ENCODE measurements at regions not wholly inside any gene's neighbourhood (a gene's known extent, or its start where the extent isn't known, plus 50 kb on each side); places are given as distances from the start of the nearest gene placed in this dataset.
"Not testable (repeated sequence)": the region's sequence is repeated elsewhere in the genome, so short reads cannot be mapped to it uniquely, and the experiment has no call there.

GRCh38 chr3:8324747-8325146, 176.9 kb upstream of the LMCD1 start:
- no peak overlapping the region for H3K4me3 ChIP-seq (ENCODE audit: low read depth, low read length)
- H3K27me3 ChIP-seq (ENCODE audit: control insufficient read depth, insufficient read depth, low read length): peaks cover 4% of the 10 kb centered on the region
- FAIRE-seq (no peak), DNase-seq (ENCODE audit: low read depth) (peak; percentile 49)
- no peaks in the 10 kb centered on the region for H3K36me3 ChIP-seq (ENCODE audit: control insufficient read depth, insufficient read depth, low read length)
- peak; percentile 71 for TF ChIP-seq CTCF (IDR thresholded peaks at IDR 0.05; ENCODE audit: insufficient read depth, low read length, severe bottlenecking)

GRCh38 chr3:8325306-8325705, 176.3 kb upstream of the LMCD1 start:
- FAIRE-seq (no peak), DNase-seq (ENCODE audit: low read depth) (no peak)
- Histone ChIP-seq H3K4me3 (ENCODE audit: low read depth, low read length) (no peak overlapping the region), H3K36me3 (ENCODE audit: control insufficient read depth, insufficient read depth, low read length) (no peaks in the 10 kb centered on the region), H3K27me3 (ENCODE audit: control insufficient read depth, insufficient read depth, low read length) (peaks cover 4% of the 10 kb centered on the region)
- TF ChIP-seq CTCF (IDR thresholded peaks at IDR 0.05; ENCODE audit: insufficient read depth, low read length, severe bottlenecking): no peak

DNA sequence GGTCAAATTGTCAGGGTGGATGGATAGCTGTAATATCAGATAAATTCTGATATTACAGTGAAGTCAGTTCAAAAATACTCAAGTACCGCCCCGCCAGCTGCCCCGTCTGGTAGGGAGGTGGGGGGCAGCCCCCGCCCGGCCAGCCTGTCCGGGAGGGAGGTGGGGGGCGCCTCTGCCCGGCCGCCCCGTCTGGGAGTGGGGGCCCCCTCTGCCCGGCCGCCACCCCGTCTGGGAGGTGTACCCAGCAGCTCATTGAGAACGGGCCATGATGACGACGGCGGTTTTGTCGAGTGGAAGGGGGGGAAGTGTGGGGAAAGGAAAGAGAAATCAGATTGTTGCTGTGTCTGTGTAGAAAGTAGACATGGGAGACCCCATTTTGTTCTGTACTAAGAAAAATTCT, 175.8 kb upstream of the LMCD1 start:
- DNase-seq (ENCODE audit: low read depth); H3K27me3 ChIP-seq (ENCODE audit: control insufficient read depth, insufficient read depth, low read length); FAIRE-seq; H3K36me3 ChIP-seq (ENCODE audit: control insufficient read depth, insufficient read depth, low read length); H3K4me3 ChIP-seq (ENCODE audit: low read depth, low read length): not testable (repeated sequence)

DNA sequence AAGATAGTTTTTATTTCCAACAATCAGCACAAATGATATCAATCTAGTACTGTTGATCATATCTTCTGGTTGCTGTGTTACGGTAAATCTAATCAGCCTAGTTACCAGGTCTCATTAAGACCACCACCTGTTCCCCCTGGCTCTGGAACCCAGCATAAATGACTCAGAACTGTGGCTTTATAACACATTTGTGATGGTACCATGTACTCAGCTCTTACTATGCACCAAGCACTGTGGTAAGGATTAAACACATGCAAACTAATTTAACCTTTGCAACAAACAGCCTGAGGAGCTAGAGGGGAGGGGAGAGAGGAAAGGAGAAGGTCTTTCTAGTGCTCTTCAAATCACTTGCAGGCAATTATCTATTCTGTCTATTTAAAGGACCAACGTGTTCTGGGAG, 173.9 kb upstream of the LMCD1 start:
- FAIRE-seq: no peak

GRCh38 chr3:8328967-8329366, 172.7 kb upstream of the LMCD1 start:
- no peak for TF ChIP-seq CTCF (IDR thresholded peaks at IDR 0.05; ENCODE audit: insufficient read depth, low read length, severe bottlenecking)
- Histone ChIP-seq H3K36me3 (ENCODE audit: control insufficient read depth, insufficient read depth, low read length) (no peaks in the 10 kb centered on the region), H3K27me3 (ENCODE audit: control insufficient read depth, insufficient read depth, low read length) (peaks cover 3% of the 10 kb centered on the region), H3K4me3 (ENCODE audit: low read depth, low read length) (no peak overlapping the region)
- DNase-seq (ENCODE audit: low read depth) (no peak), FAIRE-seq (no peak)

More for the DNA sequence above, 173.9 kb upstream of the LMCD1 start:
- peaks cover 4% of the 10 kb centered on the region for H3K27me3 ChIP-seq (ENCODE audit: control insufficient read depth, insufficient read depth, low read length)
- H3K4me3 ChIP-seq (ENCODE audit: low read depth, low read length): no peak overlapping the region
- no peak for DNase-seq (ENCODE audit: low read depth)
- H3K36me3 ChIP-seq (ENCODE audit: control insufficient read depth, insufficient read depth, low read length): no peaks in the 10 kb centered on the region
- TF ChIP-seq CTCF (IDR thresholded peaks at IDR 0.05; ENCODE audit: insufficient read depth, low read length, severe bottlenecking): no peak

GRCh38 chr3:8329598-8329997, 172.0 kb upstream of the LMCD1 start:
- Histone ChIP-seq H3K36me3 (ENCODE audit: control insufficient read depth, insufficient read depth, low read length) (no peaks in the 10 kb centered on the region), H3K4me3 (ENCODE audit: low read depth, low read length) (no peak overlapping the region), H3K27me3 (ENCODE audit: control insufficient read depth, insufficient read depth, low read length) (peaks cover 2% of the 10 kb centered on the region)
- FAIRE-seq (no peak), DNase-seq (ENCODE audit: low read depth) (no peak)
- TF ChIP-seq CTCF (IDR thresholded peaks at IDR 0.05; ENCODE audit: insufficient read depth, low read length, severe bottlenecking): no peak

All from bronchial epithelial cell (primary cell).